GM21825 (cell line): ENCODE measurements at regions not wholly inside any gene's neighbourhood (a gene's known extent, or its start where the extent isn't known, plus 50 kb on each side); places are given as distances from the start of the nearest gene placed in this dataset.

Experiments
- ATAC-seq: cut with Tn5 transposase; IDR thresholded peaks from one replicate; pipeline ENCODE4 v1.9.1; 2021; ENCODE audit warnings: mild to moderate bottlenecking, moderate library complexity; ENCODE audit not compliant: unreplicated experiment

- ATAC-seq = no peak
Measured at GRCh38 chr2:106628377-106628776, 141.2 kb downstream of the CD8B2 start.

GRCh38 chr2:106629981-106630380 lies 142.8 kb downstream of the CD8B2 start:
- ATAC-seq = no peak

- no peak for ATAC-seq
Measured at GRCh38 chr2:106631281-106631680, 144.1 kb downstream of the CD8B2 start.

- ATAC-seq = no peak
Measured at GRCh38 chr2:106638043-106638442, 150.9 kb downstream of the CD8B2 start.

- no peak for ATAC-seq
Measured at GRCh38 chr2:106638580-106638979, 151.4 kb downstream of the CD8B2 start.

GRCh38 chr2:106642679-106643078 lies 155.5 kb downstream of the CD8B2 start:
- no peak for ATAC-seq

GRCh38 chr2:106644623-106645022 lies 157.5 kb downstream of the CD8B2 start:
- no peak for ATAC-seq

GRCh38 chr2:106646605-106647004 lies 159.4 kb downstream of the CD8B2 start:
- ATAC-seq = no peak

- ATAC-seq = no peak
Measured at GRCh38 chr2:106649306-106649705, 162.1 kb downstream of the CD8B2 start.

GRCh38 chr2:106653465-106653864 lies 166.3 kb downstream of the CD8B2 start:
- no peak for ATAC-seq

GRCh38 chr2:106658616-106659015 lies 171.5 kb downstream of the CD8B2 start:
- no peak for ATAC-seq

- ATAC-seq = peak; percentile 88
Measured at GRCh38 chr2:106664669-106665068, 177.5 kb downstream of the CD8B2 start.

- ATAC-seq = no peak
Measured at GRCh38 chr2:106667478-106668070, 180.4 kb downstream of the CD8B2 start.

GRCh38 chr2:106685180-106685897 lies 198.2 kb downstream of the CD8B2 start:
- no peak for ATAC-seq

GRCh38 chr2:106686814-106687213 lies 199.2 kb downstream of the ST6GAL2 start:
- ATAC-seq = no peak

GRCh38 chr2:106694964-106695470 lies 190.9 kb downstream of the ST6GAL2 start:
- ATAC-seq = no peak

GRCh38 chr2:106695919-106696318 lies 190.0 kb downstream of the ST6GAL2 start:
- no peak for ATAC-seq

- no peak for ATAC-seq
Measured at GRCh38 chr2:106700616-106701015, 185.4 kb downstream of the ST6GAL2 start.

- no peak for ATAC-seq
Measured at GRCh38 chr2:106701203-106702022, 184.6 kb downstream of the ST6GAL2 start.

GRCh38 chr2:106703161-106703560 lies 182.8 kb downstream of the ST6GAL2 start:
- no peak for ATAC-seq

- no peak for ATAC-seq
Measured at GRCh38 chr2:106704798-106705197, 181.2 kb downstream of the ST6GAL2 start.

GRCh38 chr2:106705877-106706276 lies 180.1 kb downstream of the ST6GAL2 start:
- no peak for ATAC-seq
